HK-2 (cell line): ENCODE measurements at regions not wholly inside any gene's neighbourhood (a gene's known extent, or its start where the extent isn't known, plus 50 kb on each side); places are given as distances from the start of the nearest gene placed in this dataset.
A peak's percentile ranks its signal among the peaks of the same experiment; 100 is the strongest.

ENCODE experiments used
- DNase-seq: peaks from one replicate; pipeline ENCODE4 v3.0.0-alpha.2; 2018; ENCODE audit not compliant: unreplicated experiment

- no peak for DNase-seq
Measured at GRCh38 chr16:85401917-85402766, 211.0 kb upstream of the GSE1 start.

- no peak for DNase-seq
Measured at GRCh38 chr16:85402910-85403692, 210.0 kb upstream of the GSE1 start.

GRCh38 chr16:85403693-85404092, 209.4 kb upstream of the GSE1 start:
- no peak for DNase-seq

- DNase-seq: no peak
Measured at GRCh38 chr16:85412911-85413520, 200.1 kb upstream of the GSE1 start.

GRCh38 chr16:85413691-85414663, 199.1 kb upstream of the GSE1 start:
- no peak for DNase-seq

- DNase-seq: no peak
Measured at GRCh38 chr16:85415196-85416090, 197.7 kb upstream of the GSE1 start.

GRCh38 chr16:85416228-85417109, 196.7 kb upstream of the GSE1 start:
- DNase-seq: peak; percentile 61

- no peak for DNase-seq
Measured at GRCh38 chr16:85417156-85417860, 195.8 kb upstream of the GSE1 start.

GRCh38 chr16:85418978-85419491, 194.1 kb upstream of the GSE1 start:
- DNase-seq: no peak

- DNase-seq: no peak
Measured at GRCh38 chr16:85419503-85420408, 193.4 kb upstream of the GSE1 start.

GRCh38 chr16:85420501-85421337, 192.4 kb upstream of the GSE1 start:
- peak; percentile 76 for DNase-seq

GRCh38 chr16:85421338-85422195, 191.6 kb upstream of the GSE1 start:
- DNase-seq: no peak

GRCh38 chr16:85422196-85422631, 190.9 kb upstream of the GSE1 start:
- no peak for DNase-seq

GRCh38 chr16:85422632-85423550, 190.2 kb upstream of the GSE1 start:
- DNase-seq: peak; percentile 24
